Spleen (tissue), 11 donors: ENCODE measurements at regions not wholly inside any gene's neighbourhood (a gene's known extent, or its start where the extent isn't known, plus 50 kb on each side); places are given as distances from the start of the nearest gene placed in this dataset.

Experiments used
- DNase-seq: peaks from one replicate; pipeline ENCODE4 v3.0.0-alpha.2; 2020
- H3K27ac ChIP-seq, 8 donors: fragments of 200-600 bp; sonication (generic) in 7 of 8; 1 replicate in 4 of 8; 2 replicates in 4 of 8; pipeline versions ENCODE4 v1.5.0 to v1.8.0; 2016 to 2021; ENCODE audit warnings: inconsistent platforms in 4 of 8, mild to moderate bottlenecking in 4 of 8, moderate library complexity in 1 of 8
- H3K27me3 ChIP-seq, 7 donors: fragments of 200-600 bp; sonication (generic) in 6 of 7; replicated peaks in 1 of 7; 1 replicate in 4 of 7; 2 replicates in 3 of 7; pipeline versions ENCODE4 v1.5.0 to v1.8.0; 2016 to 2021; ENCODE audit warnings: inconsistent platforms in 3 of 7, mild to moderate bottlenecking in 1 of 7
- H3K36me3 ChIP-seq, 6 donors: fragments of 200-600 bp; sonication (generic) in 5 of 6; 1 replicate in 4 of 6; 2 replicates in 2 of 6; pipeline versions ENCODE4 v1.5.0 to v1.8.0; 2016 to 2021; ENCODE audit warnings: inconsistent platforms in 2 of 6
- H3K4me1 ChIP-seq, 6 donors: fragments of 200-600 bp; sonication (generic) in 5 of 6; 1 replicate in 3 of 6; 2 replicates in 3 of 6; pipeline versions ENCODE4 v1.5.0 to v1.8.0; 2016 to 2021; ENCODE audit warnings: inconsistent platforms in 3 of 6
- H3K4me3 ChIP-seq, 8 donors: fragments of 200-600 bp; sonication (generic) in 7 of 8; 1 replicate in 4 of 8; 2 replicates in 4 of 8; pipeline versions ENCODE4 v1.5.0 to v1.8.0; 2016 to 2021; ENCODE audit warnings: inconsistent platforms in 4 of 8, mild to moderate bottlenecking in 4 of 8, moderate library complexity in 2 of 8
- H3K9me3 ChIP-seq, 8 donors: fragments of 200-600 bp; sonication (generic) in 7 of 8; 1 replicate in 4 of 8; 2 replicates in 4 of 8; pipeline versions ENCODE4 v1.5.0 to v1.8.0; 2016 to 2021; ENCODE audit warnings: inconsistent platforms in 4 of 8
- POLR2A ChIP-seq, 3 donors: fragments of 450-650 bp; IDR thresholded peaks; one replicate each; pipeline ENCODE4 v1.5.1; 2017; ENCODE audit warnings: antibody characterized with exemption in 3 of 3, mild to moderate bottlenecking in 1 of 3
- POLR2AphosphoS5 ChIP-seq, 3 donors: sonication (generic); formaldehyde crosslinking; IDR thresholded peaks; one replicate each; pipeline ENCODE4 v1.5.1; 2017; ENCODE audit warnings: antibody characterized with exemption in 3 of 3
- WGBS, 5 donors: extraction: QIAGEN DNeasy Blood & Tissue Kit in 3 of 5; methylation state at CpG; one replicate each; pipeline versions ENCODE4 v1.1.5 to v1.1.7; 2013 to 2018; 5-methylcytosine and 5-hydroxymethylcytosine counted together
- intact Hi-C: fragments of 100-400 bp; cut with DNase I; formaldehyde crosslinking; loops from one replicate; pipeline ENCODE4 v1.15.0; 2023; ENCODE audit warnings: low total_unique reads
- TF ChIP-seq, protein P1 (sequence below), 11 experiments: fragments of 200-600 bp in 7 of 11; fragments of 450-650 bp in 4 of 11; sonication (generic) in 4 of 11; IDR thresholded peaks in 8 of 11; conservative IDR thresholded peaks in 3 of 11; 1 replicate in 7 of 11; 2 replicates in 4 of 11; pipeline versions ENCODE4 v1.4.0 to v1.8.0; 2016 to 2021; ENCODE audit warnings: antibody characterized with exemption in 11 of 11, inconsistent platforms in 4 of 11, mild to moderate bottlenecking in 1 of 11
- donor health status: healthy with polysubstance abuse.
- donor health status: DM: no; HTN: no; CAD: no; lungs with moderate emphysema.
- donor health status: DM: no; HTN: no; CAD: no.
- donor health status: Bipolar disorder and iron deficiency.
- donor health status: healthy.
- donor health status: DM: no; HTN: no; CAD: no.
- donor health status: DM: yes; HTN: yes; CAD: no.

GRCh38 chr5:33182986-33183385 lies 257.8 kb upstream of the TARS1 start:
- Histone ChIP-seq H3K27ac (peak overlapping the region in 2 of 8 donors; percentile 2 to 39), H3K27me3 (no peaks in the 10 kb centered on the region), H3K4me3 (no peak overlapping the region), H3K9me3 (peaks cover 0 to 15% (median 7%) of the 10 kb centered on the region in 8 donors), H3K36me3 (no peaks in the 10 kb centered on the region), H3K4me1 (no peaks in the 10 kb centered on the region)
- intact Hi-C loops = no loop called here
- 37 to 53% (median 45%) methylated on average over 4 of the region's 4 CpGs for WGBS, 5 donors
- TF ChIP-seq, protein P1, sequence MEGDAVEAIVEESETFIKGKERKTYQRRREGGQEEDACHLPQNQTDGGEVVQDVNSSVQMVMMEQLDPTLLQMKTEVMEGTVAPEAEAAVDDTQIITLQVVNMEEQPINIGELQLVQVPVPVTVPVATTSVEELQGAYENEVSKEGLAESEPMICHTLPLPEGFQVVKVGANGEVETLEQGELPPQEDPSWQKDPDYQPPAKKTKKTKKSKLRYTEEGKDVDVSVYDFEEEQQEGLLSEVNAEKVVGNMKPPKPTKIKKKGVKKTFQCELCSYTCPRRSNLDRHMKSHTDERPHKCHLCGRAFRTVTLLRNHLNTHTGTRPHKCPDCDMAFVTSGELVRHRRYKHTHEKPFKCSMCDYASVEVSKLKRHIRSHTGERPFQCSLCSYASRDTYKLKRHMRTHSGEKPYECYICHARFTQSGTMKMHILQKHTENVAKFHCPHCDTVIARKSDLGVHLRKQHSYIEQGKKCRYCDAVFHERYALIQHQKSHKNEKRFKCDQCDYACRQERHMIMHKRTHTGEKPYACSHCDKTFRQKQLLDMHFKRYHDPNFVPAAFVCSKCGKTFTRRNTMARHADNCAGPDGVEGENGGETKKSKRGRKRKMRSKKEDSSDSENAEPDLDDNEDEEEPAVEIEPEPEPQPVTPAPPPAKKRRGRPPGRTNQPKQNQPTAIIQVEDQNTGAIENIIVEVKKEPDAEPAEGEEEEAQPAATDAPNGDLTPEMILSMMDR (IDR thresholded peaks at IDR 0.05 in 8 of 11, conservative IDR thresholded peaks at IDR 0.05 in 3 of 11) = no peak
- TF ChIP-seq POLR2AphosphoS5 (IDR thresholded peaks at IDR 0.05) = no peak
- TF ChIP-seq POLR2A (IDR thresholded peaks at IDR 0.05) = no peak
- DNase-seq = no peak

DNA sequence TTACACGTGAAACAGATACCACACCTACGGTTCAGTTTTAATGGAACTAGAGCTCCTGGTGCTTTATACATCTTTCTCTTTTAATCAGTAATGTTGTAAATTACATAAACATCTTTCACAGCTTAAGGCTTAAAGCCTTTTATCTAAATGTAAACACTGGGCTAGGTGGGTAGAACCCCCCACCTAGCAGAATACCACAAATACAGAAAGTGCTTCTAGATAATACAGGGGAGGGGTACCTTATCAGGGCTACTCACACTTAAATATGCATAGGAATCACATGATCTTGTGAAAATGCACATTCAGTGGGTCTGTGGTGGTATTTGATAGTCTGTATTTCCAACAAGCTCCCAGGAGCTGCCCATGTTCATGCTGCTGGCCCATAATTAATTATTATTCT lies 256.4 kb upstream of the TARS1 start:
- no peak for TF ChIP-seq POLR2A (IDR thresholded peaks at IDR 0.05)
- TF ChIP-seq POLR2AphosphoS5 (IDR thresholded peaks at IDR 0.05) = no peak
- TF ChIP-seq, protein P1 (IDR thresholded peaks at IDR 0.05 in 8 of 11, conservative IDR thresholded peaks at IDR 0.05 in 3 of 11) = no peak
- intact Hi-C loops = no loop called here
- H3K36me3 ChIP-seq = no peaks in the 10 kb centered on the region
- no peaks in the 10 kb centered on the region for H3K27me3 ChIP-seq
- 81 to 97% (median 91%) methylated on average over 2 of the region's 2 CpGs for WGBS, 5 donors
- no peaks in the 10 kb centered on the region for H3K4me1 ChIP-seq
- no peak for DNase-seq
- H3K9me3 ChIP-seq = peaks cover 0 to 29% (median 20%) of the 10 kb centered on the region in 8 donors
- H3K4me3 ChIP-seq = no peak overlapping the region
- no peak overlapping the region for H3K27ac ChIP-seq

DNA sequence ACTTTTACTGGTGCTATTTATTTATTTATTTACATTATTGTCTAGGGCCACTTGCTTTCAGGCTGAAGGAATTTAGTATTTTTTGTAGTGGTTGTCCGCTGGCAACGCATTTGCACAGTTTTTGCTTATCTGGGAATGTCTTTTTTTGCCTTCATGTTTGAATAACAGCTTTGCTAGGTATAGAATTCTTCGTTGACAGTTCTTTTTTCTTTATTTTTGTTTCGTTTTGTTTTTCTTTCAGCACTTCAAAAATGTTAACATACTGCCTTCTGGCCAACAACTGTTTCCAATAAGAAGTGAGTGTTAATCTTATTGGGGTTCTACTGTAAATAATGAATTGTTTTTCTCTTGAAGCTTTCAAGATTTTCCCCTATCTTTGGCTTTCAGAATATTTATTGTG lies 252.7 kb upstream of the TARS1 start:
- Histone ChIP-seq H3K4me1 (no peaks in the 10 kb centered on the region), H3K36me3 (no peaks in the 10 kb centered on the region), H3K9me3 (peaks cover 0 to 38% (median 21%) of the 10 kb centered on the region in 8 donors), H3K27ac (no peak overlapping the region), H3K4me3 (no peak overlapping the region), H3K27me3 (no peaks in the 10 kb centered on the region)
- 83 to 93% (median 86%) methylated on average over 4 of the region's 4 CpGs for WGBS, 5 donors
- DNase-seq = no peak
- TF ChIP-seq POLR2A (IDR thresholded peaks at IDR 0.05) (no peak), POLR2AphosphoS5 (IDR thresholded peaks at IDR 0.05) (no peak)
- TF ChIP-seq, protein P1 (IDR thresholded peaks at IDR 0.05 in 8 of 11, conservative IDR thresholded peaks at IDR 0.05 in 3 of 11) = no peak
- intact Hi-C loops = no loop called here

DNA sequence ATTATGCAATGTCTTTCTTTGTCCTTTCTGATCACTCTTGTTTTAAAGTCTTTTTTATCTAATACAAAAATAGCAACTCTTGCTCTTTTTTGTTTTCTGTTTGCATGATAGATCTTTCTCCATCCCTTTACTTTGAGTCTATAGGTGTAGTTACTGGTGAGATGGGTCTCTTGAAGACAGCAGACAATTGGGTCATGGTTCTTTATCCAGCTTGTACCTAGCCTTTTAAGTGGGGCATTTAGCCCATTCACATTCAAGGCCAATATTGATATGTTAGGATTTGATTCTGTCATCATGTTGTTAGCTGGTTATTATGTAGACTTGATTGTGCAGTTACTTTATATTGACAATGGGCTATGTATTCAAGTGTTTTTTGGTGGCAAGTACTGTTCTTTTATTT lies 245.9 kb upstream of the TARS1 start:
- Histone ChIP-seq H3K9me3 (peaks cover 0 to 32% (median 22%) of the 10 kb centered on the region in 8 donors), H3K27me3 (no peaks in the 10 kb centered on the region), H3K36me3 (no peaks in the 10 kb centered on the region), H3K4me3 (no peak overlapping the region), H3K4me1 (no peaks in the 10 kb centered on the region), H3K27ac (no peak overlapping the region)
- no peak for TF ChIP-seq POLR2A (IDR thresholded peaks at IDR 0.05)
- TF ChIP-seq, protein P1 (IDR thresholded peaks at IDR 0.05 in 8 of 11, conservative IDR thresholded peaks at IDR 0.05 in 3 of 11) = no peak
- no peak for TF ChIP-seq POLR2AphosphoS5 (IDR thresholded peaks at IDR 0.05)
- DNase-seq = no peak
- intact Hi-C loops = no loop called here
